HG02870 (cell line): ENCODE measurements at regions not wholly inside any gene's neighbourhood (a gene's known extent, or its start where the extent isn't known, plus 50 kb on each side); places are given as distances from the start of the nearest gene placed in this dataset.
"Not testable (repeated sequence)": the region's sequence is repeated elsewhere in the genome, so short reads cannot be mapped to it uniquely, and the experiment has no call there.

Source experiments
- ATAC-seq: cut with Tn5 transposase; IDR thresholded peaks from one replicate; pipeline ENCODE4 v1.9.1; 2021; ENCODE audit warnings: mild to moderate bottlenecking, moderate library complexity; ENCODE audit not compliant: unreplicated experiment

DNA sequence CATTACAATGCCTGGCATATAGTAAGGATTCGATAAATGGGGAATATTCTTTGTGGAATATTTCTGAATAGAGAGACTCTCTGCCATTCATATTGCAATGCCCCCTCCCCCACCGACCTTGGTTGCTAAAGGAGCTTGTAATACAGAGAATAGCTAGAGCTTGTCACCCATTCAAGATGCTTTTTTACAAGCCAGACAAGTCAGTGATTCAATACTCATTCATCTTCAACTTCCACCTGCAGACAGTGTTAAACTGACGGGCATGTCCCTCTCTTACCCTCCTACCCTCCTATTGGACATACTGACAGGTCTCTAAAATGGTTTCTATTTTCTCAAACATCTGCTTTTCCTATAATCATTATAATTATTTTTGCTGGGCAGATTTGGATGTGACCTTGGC, 257.4 kb downstream of the KCNJ2 start:
- no peak for ATAC-seq

DNA sequence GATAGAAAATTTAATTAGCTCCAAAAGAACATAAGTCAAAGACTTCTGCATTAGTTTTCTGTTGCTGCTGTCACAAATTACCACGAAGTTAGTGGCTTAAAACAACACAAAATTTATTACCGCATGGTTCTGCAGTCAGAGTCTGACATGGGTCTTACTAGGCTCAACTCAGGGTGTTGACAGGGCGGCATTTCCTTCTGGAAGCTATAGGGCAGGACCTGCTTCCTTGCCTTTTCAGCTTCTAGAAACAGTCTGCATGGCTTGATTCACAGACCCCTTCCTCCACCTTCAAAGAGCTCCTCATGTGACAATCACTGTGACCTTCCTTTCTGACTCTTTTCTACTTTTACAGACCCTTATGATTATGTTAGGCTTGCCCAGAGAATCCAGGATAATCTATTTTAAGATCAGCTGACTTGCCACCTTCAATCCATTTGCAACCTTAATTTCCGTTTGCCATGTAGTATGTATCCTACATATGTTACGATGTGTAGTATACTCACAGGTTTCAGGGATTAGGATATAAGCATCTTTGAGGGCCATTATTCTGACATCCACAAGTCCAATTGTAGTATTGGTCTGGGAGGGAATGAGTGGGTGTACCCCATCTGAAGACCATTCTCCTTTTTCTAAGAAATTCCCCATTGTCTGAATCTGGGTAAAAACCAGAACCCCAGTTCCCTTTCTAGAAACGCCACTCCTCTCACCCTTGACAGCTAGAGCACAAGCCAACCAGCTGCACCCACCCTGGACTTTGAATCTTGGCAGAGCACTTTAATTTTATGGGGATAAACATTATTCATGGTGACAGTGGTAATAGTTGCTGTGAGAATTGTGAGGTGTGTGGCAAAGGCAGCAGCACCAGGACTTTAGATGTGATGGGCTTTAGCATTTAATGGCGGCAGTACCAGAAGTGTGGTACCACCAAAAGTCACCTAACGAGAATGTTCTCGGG, 265.5 kb downstream of the KCNJ2 start:
- ATAC-seq: no peak

DNA sequence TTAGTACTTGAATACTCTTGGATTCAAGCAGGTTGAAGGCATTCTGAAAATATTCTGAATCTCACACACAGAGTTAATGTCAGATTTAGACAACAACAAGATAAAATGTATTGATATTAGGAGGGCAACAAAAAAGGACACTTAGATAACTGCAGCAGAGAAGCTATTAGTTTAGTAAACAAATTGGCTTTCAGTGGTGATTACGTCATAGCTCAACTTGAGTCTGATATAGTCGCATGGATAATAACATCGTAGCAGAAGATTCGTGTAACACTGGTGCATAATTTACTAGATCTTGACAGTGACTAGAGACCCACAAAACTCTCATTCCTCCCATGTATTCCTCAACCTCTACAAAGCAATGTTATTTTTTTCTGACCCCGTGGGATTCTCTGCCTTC, 268.3 kb downstream of the KCNJ2 start:
- no peak for ATAC-seq

DNA sequence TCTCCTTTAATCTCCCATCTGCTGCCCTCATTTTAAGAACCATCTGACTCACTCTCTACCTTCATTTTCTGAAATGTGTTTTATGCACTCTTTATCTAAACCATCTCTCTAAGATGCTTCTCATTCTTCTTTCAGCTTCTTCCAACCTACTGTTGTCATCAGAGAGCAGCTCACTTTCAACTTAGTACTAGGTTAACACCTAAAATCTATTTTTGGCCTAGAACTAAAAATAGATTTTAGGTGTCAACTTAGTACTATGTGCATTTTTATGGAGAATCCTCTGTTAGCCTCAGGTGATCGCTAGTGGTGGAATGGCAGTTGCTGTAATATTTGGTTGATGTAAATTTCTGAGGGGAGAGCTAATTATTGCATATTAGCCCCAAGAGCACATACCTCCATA, 277.1 kb downstream of the KCNJ2 start:
- ATAC-seq: no peak

DNA sequence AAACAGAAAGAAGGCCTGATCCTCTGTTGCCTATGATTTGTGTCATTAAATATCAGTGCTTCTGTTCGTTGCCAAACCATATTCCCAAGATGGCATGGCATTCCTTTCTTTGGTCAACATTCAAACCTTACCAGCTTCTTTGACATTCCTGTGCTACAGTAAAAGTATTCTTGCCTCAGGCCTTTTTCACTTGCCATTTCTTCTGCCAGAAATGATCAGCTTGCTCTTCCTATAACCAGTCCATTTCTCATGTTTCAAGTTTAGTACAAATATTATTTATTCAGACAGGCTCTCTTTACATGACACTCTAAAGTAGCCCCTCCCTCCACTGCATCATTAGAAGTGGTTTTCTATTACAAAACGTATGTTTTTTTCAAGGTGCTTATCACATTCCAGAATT, 278.3 kb downstream of the KCNJ2 start:
- ATAC-seq: no peak

DNA sequence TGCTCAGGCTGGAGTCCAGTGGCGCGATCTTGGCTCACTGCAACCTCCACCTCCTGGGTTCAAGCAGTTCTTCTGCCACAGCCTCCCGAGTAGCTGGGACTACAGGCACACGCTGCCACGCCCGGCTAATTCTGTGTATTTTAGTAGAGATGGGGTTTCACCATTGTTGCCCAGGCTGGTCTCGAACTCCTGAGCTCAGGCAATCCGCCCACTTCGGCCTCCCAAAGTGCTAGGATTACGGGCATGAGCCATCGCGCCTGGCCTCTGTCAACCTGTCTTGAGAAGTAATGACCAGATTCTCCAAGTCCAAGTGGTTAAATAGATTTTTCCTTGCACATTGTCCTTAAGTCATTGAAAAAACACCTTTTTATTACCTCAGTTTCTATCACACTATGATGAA, 283.7 kb downstream of the KCNJ2 start:
- not testable (repeated sequence) for ATAC-seq

DNA sequence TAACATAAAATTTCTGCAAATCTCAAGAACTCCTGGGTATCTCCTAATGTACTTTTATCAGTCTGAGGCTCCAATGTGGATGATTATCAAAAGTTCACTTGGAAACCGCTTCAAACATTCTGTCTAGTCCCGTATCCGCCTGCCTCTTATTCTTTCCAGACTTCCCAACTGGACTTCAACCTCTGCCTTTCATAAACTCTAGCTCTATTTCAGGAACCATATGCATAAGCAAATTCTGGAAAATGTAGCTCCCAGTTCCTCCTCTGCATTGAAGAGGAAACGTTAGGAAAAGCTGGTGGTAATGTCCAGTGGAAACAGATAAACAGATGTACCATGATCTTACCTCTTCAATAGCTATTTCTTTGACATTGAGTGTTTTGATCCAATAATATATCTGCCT, 285.0 kb downstream of the KCNJ2 start:
- ATAC-seq: no peak

DNA sequence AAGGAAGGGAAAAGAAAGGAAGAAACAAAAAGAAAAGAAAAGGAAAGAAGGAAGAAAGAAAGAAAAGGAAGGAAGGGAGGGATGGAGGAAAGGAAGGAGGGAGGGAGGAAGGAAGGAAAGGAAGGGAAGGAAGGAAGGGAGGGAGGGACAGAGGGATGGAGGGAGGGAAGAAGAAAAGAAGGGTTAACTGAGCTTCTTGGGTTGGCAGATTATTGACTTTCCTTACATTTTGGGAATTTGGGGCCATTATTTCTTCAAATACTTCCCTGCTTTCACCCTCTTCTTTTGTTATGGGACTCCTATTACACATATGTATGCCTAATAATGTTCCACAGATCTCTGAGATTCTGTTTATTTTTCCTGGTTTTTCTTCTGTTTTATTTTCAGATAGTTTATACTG, 285.6 kb downstream of the KCNJ2 start:
- no peak for ATAC-seq

DNA sequence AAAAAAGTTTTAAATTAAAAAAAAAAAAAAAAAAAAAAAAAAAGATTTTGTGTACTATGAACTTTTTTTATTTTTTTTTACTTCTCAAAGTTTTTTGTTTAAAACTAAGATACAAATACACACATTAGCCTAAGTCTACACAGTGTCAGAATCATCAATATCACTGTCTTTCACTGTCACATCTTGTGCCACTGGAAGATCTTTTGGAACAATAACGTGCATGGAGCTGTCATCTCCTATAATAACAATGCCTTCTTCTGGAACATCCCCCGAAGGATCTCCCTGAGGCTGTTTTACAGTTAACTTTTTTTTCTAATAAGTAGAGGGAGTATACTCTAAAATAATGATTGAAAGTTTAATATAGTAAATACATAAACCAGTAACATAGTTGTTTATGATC, 295.7 kb downstream of the KCNJ2 start:
- ATAC-seq: no peak

DNA sequence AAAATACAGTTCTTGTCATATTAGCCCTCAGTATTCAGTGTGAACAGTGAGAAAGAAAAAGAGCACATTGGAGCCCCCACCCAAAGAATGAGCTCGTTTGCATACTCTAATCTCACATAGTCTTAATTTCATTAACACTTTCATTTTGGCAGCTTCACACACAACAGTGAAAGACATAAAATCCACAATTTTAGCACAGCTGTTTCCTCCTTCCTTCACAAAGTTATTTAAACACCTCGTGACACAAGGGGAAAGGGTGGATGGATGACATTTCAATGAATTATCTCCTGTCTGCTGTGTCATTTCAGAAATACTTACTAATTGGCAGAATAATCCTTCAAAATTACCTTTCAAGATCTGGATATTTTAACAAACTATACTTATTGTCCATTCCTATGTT, 299.3 kb downstream of the KCNJ2 start:
- ATAC-seq: no peak

DNA sequence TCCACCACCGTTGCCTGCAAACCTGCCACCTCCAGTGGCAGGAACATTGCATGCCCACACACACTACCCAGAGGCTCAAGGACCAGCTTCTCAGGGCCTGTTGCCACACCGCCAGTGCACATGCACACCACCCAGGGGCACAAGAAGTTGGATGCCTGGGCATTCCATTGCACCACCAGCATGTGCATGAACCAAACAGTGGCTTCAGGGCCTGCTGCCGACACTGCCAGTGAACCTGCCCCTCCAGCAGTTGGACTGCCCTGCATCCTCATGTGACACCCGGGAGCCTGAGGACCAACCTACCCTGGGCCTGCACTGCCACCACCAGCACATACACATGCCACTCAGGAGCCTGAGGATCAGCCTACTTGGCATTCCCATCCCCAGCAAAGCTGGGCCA, 303.7 kb downstream of the KCNJ2 start:
- no peak for ATAC-seq

DNA sequence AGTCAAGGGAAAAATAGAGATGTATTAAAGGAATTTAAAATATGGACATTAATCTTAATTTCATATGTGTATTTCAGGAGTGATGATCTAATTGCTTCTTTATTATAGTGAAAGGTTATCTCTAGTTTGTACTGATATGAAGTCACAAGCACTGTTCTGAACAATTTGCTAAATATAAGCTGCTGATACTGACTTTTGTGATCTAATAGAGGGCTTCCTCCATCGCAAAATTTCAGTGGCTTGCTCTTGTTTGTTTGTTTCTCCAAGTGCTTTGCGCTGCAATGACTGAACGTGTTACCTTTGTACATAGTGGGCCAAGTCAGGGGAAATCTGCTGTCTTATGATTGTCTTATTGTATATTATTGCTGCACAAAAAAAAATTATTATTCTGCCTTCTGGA, 307.0 kb downstream of the KCNJ2 start:
- ATAC-seq: no peak

DNA sequence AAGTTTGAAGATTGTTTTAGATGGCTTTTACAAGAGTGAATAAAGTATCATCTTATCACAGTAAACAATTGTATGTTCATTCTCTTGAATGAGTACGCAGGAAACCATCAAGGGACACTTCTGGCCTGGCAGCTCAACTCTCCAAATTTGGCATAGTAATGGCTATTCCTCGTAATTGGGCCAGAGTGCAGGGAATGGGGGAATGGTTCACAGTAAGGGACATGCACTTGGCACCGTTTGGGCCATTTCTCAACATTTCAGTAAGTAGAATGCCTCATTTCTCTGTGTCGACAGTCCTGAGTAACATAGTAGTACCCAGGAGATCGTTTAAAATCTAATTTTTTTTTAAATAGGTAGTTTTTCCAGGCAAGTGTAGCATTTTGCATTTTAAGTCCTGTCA, 309.6 kb downstream of the KCNJ2 start:
- ATAC-seq: no peak

DNA sequence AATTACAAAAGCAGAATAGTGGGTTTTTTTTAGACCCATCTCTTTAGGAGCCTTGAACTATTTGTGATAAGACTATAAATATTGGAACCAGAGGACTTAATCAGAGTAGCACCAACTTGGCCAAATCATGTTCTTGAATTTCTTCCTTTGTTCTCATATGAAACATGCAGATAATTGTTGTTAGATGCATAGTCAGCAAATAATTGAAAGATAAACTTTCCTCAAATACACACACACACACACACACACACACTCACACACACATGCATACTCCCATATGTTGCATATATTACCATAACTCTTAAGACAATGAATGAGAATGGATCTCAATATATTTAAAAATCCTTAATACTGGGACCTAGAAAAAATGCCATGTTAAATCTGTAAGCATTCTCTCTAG, 310.4 kb downstream of the KCNJ2 start:
- ATAC-seq: no peak

DNA sequence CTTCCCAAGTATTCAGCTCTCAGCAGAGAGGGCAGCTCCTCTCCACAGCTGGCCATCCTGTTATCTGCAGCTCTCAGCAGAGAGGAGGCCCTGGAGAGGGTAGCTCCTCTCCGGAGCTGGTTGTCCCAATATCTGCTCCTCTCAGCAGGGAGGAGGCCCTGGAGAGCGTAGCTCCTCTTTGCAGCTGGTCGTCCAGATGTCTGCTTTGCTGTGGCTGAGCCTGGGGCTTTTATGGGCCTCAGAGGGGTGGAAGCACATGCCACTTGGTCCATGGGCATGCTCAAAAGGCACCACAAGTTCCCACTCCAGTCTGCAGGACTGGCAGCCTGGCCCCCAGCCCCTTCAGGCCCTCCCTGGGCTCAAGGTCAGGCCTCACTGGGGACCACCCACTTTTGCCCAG, 314.3 kb downstream of the KCNJ2 start:
- no peak for ATAC-seq

DNA sequence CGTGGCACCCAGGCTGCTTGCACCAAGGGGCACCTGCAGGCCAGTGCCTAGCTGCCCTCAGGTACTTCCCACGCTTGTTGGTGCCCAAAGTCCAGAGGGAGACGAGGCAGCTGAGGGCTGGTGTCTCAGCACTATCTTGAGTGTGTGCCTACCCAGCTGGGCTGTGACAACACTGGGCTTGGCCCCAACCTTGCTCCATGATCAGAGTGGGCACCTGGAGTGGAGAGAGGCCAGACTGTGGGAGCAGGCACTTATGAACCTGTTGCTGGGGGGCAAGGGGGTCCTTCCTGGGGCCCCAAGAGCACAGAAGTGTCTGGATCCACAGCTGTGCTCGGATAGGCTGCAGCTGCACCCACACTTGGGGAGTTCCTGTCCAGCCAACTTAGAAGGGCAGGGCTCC, 314.7 kb downstream of the KCNJ2 start:
- no peak for ATAC-seq

DNA sequence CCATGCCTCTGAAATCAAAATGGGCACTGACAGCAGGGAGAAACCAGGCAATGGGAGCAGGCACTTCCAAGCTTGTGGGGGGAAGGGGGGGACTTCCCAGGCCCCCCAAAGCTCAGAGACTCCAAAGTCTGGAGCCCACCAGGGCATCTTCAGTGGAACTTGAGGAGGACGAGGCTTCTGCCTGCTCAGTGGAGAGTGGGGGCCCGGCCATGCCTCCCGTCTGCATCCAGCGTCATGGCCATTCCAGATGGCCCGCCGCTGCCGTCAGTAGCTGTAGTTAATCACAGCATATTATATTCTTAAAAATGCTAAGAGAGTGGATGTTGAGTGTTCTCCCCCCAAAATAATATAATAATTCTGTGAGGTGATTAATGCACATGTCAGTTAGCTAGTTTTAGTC, 315.2 kb downstream of the KCNJ2 start:
- ATAC-seq: no peak

DNA sequence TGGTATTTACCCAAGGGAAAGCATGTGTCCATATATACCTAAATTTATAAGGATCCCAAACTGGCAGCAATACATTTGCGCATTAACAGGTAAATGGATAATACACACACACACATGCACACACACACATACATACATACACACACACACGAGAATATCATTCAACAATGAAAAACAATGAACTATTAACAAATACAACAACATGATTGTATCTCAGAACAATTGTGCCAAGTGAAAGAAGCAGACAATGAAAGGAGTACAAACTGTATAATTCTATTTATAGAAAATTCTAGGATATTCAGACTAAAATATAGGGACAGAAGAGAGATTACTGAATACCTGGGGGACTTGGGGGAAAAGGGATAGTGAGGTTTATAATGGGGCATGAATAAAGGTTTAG, 323.0 kb downstream of the KCNJ2 start:
- no peak for ATAC-seq

DNA sequence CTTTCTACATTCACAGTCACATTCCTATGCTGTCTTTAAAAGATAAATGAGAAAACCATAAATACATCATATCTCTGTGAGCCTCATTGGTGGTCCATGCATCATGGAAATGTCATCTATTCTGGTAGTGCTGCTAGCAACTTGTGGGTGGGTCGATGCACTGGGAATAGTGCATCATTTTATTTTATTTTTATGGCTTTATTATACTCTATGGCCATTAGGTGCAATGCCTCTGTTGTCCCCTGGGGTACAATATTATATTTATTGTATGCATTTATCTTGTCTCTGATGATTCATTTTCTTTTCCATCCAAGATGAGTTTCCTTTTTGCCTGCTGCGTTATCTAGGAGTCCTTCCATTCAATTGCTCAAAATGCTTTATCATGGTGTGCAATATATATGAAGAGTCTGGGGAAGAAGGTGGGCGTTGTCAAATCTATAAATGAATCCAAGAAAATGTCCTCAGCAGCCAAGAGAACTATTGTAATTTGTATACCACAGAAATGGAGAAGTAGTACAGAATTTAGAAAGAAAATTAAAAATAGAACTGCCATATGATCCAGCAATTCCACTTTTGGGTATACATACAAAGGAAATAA, 324.0 kb downstream of the KCNJ2 start:
- ATAC-seq: no peak

DNA sequence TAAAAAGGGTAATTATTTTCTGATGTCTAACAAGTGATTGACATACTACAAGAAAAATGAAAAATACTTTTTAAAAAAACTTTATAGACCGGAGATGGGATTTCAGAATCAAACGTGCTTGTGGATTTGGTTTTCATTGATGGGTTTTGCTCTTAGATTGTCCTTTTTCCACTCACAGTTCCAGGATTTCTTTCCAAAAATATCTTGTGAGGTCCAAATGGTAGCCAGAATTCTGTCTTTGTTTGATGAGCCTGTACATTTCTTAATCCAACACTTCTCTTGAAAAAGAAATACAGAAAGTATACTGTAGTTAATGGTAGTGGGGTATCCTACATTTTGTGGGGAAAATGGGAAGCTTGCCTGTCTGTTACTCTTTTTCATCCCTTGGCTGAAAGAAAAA, 329.3 kb downstream of the KCNJ2 start:
- no peak for ATAC-seq

DNA sequence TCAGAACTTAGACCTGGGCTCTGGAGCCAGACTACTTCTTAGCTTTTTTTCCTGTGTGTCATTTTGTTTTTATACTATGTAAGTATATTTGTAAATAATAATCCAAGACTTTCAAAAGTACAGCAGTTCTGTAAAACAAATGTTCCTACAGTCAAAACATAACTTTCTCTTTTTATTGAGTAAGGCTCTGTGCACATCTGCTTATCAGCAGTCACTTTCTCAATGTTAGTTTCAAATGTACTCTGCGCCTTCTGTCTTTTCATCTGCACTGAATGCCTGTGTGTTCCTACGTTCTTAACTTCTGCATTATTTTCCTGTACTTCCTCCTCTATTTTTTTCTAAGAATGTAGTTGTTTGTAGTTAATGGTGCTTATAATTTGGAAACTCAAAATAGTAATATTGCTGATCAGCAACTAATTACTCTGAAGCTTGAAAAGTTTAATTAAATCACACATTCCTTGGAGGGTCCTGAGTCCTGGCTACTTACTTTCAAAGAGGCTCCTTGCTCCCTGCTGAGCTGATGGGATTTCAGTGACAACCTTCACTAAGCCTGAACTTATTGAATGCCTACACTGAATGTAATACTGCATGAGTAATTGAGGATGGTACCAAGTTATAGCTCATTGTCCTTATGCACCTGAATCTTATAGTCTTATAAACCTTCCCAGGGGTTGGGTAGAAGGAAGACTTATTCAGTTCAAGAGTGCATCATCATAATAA, 329.9 kb downstream of the KCNJ2 start:
- no peak for ATAC-seq

DNA sequence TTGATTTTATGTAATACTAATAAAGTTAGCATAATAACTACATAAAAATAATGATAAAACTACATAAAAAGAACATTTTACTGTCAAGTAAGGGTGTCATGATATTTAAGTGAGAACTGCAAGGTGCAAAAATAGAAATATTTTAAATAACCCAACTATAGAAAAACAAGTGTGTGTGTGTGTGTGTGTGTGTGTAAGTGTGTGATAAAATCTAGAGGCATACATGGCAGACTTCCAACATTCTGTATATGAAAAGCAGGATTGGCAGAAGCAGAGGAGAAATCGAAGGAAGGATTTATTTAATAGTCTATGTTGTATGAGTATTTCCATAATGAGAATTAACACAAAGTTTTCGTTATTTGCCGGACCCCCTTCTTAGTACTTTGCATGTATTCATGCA, 334.1 kb downstream of the KCNJ2 start:
- no peak for ATAC-seq
